HEK293 (cell line): ENCODE measurements at regions not wholly inside any gene's neighbourhood (a gene's known extent, or its start where the extent isn't known, plus 50 kb on each side); places are given as distances from the start of the nearest gene placed in this dataset.

Source experiments
- CTCF ChIA-PET: fragments of 350-600 bp; formaldehyde crosslinking; extraction: SDS; loops from one replicate; lab custom pipeline; 2021; ENCODE audit warnings: antibody characterized with exemption; lab: Yijun Ruan, JAX
- POLR2A ChIA-PET: fragments of 300-600 bp; formaldehyde crosslinking; extraction: SDS; loops from one replicate; lab custom pipeline; 2020; ENCODE audit warnings: antibody characterized with exemption, inconsistent platforms; lab: Yijun Ruan, JAX
- H3K27ac ChIP-seq: fragments of 200-500 bp; sonication (Bioruptor generic); 2 replicates; pipeline ENCODE4 v1.5.1; 2014; ENCODE audit warnings: low read depth, low read length, control low read depth, inconsistent platforms; ENCODE audit errors: extremely low read depth
- H3K36me3 ChIP-seq, 2 experiments: fragments of 200-500 bp in 1 of 2; sonication (Bioruptor generic) in 1 of 2; 1 replicate in 1 of 2; 2 replicates in 1 of 2; pipeline ENCODE4 v1.5.1; 2014 to 2017; ENCODE audit warnings: inconsistent platforms in 2 of 2, low read length in 2 of 2; ENCODE audit not compliant: control insufficient read depth in 2 of 2, insufficient read depth in 1 of 2
- H3K4me1 ChIP-seq: fragments of 200-500 bp; sonication (Bioruptor generic); 2 replicates; pipeline ENCODE4 v1.5.1; 2014; ENCODE audit warnings: mild to moderate bottlenecking, low read length, inconsistent platforms; ENCODE audit not compliant: control insufficient read depth, insufficient read depth
- H3K4me3 ChIP-seq: 2 replicates; pipeline ENCODE4 v1.5.1; 2011; ENCODE audit warnings: low read depth, mild to moderate bottlenecking, control low read depth, low read length, moderate library complexity
- H3K9me3 ChIP-seq: fragments of 200-500 bp; sonication (Bioruptor generic); 2 replicates; pipeline ENCODE4 v1.5.1; 2014; ENCODE audit warnings: low read depth, low read length, inconsistent platforms; ENCODE audit not compliant: control insufficient read depth, insufficient read depth
- BCL11B ChIP-seq: fragments of 450-650 bp; formaldehyde crosslinking; IDR thresholded peaks from 2 replicates; pipeline ENCODE4 v1.5.1; 2016; ENCODE audit warnings: low read depth, missing biosample characterization, missing genetic modification characterization
- FEZF1 ChIP-seq: fragments of 450-650 bp; formaldehyde crosslinking; IDR thresholded peaks from 2 replicates; pipeline ENCODE4 v1.5.1; 2016; ENCODE audit warnings: missing biosample characterization, missing genetic modification characterization
- HOXA7 ChIP-seq: sonication (generic); formaldehyde crosslinking; IDR thresholded peaks from 2 replicates; pipeline ENCODE4 v1.8.1; 2022; ENCODE audit warnings: missing genetic modification reagents, borderline replicate concordance
- KLF10 ChIP-seq: fragments of 450-650 bp; IDR thresholded peaks from 2 replicates; pipeline ENCODE4 v1.5.1; 2018; ENCODE audit warnings: missing biosample characterization, mild to moderate bottlenecking, missing genetic modification characterization
- MEIS1 ChIP-seq: sonication (generic); formaldehyde crosslinking; IDR thresholded peaks from 2 replicates; pipeline ENCODE4 v1.8.1; 2022; ENCODE audit warnings: missing genetic modification reagents, mild to moderate bottlenecking, borderline replicate concordance
- WT1 ChIP-seq: fragments of 450-650 bp; formaldehyde crosslinking; IDR thresholded peaks from 2 replicates; pipeline ENCODE4 v1.5.1; 2016; ENCODE audit warnings: missing biosample characterization, missing genetic modification characterization
- YY1 ChIP-seq: fragments of 450-650 bp; formaldehyde crosslinking; IDR thresholded peaks from 2 replicates; pipeline ENCODE4 v1.5.1; 2018; ENCODE audit warnings: missing biosample characterization, missing genetic modification characterization
- ZBTB7A ChIP-seq: fragments of 450-650 bp; formaldehyde crosslinking; IDR thresholded peaks from 2 replicates; pipeline ENCODE4 v1.5.1; 2016; ENCODE audit warnings: low read depth, missing biosample characterization, missing genetic modification characterization
- ZFP41 ChIP-seq: fragments of 450-650 bp; formaldehyde crosslinking; IDR thresholded peaks from 2 replicates; pipeline ENCODE4 v1.5.1; 2016; ENCODE audit warnings: missing biosample characterization, missing genetic modification characterization, borderline replicate concordance
- ZNF10 ChIP-seq: fragments of 450-650 bp; formaldehyde crosslinking; IDR thresholded peaks from 2 replicates; pipeline ENCODE4 v1.5.1; 2017; ENCODE audit warnings: missing biosample characterization, missing genetic modification characterization
- ZNF114 ChIP-seq: fragments of 450-650 bp; formaldehyde crosslinking; IDR thresholded peaks from 2 replicates; pipeline ENCODE4 v1.5.0; 2017; ENCODE audit warnings: missing biosample characterization, missing genetic modification characterization
- ZNF140 ChIP-seq: fragments of 450-650 bp; formaldehyde crosslinking; IDR thresholded peaks from 2 replicates; pipeline ENCODE4 v1.5.1; 2016; ENCODE audit warnings: missing biosample characterization, missing genetic modification characterization
- ZNF155 ChIP-seq: fragments of 450-650 bp; formaldehyde crosslinking; IDR thresholded peaks from 2 replicates; pipeline ENCODE4 v1.5.1; 2016; ENCODE audit warnings: missing biosample characterization, missing genetic modification characterization
- ZNF175 ChIP-seq: fragments of 450-650 bp; formaldehyde crosslinking; IDR thresholded peaks from 2 replicates; pipeline ENCODE4 v1.5.1; 2016; ENCODE audit warnings: missing biosample characterization, missing genetic modification characterization
- ZNF184 ChIP-seq: fragments of 450-650 bp; IDR thresholded peaks from 2 replicates; pipeline ENCODE4 v1.5.1; 2018; ENCODE audit warnings: missing biosample characterization, mild to moderate bottlenecking, missing genetic modification characterization
- ZNF274 ChIP-seq, 2 experiments: fragments of 200-500 bp in 1 of 2; fragments of 450-650 bp in 1 of 2; sonication (Bioruptor generic) in 1 of 2; formaldehyde crosslinking in 1 of 2; IDR thresholded peaks; 2 replicates each; pipeline versions ENCODE4 v1.5.1 to v1.6.1; 2014 to 2016; ENCODE audit warnings: borderline replicate concordance in 1 of 2, inconsistent platforms in 1 of 2, low read length in 1 of 2, missing biosample characterization in 1 of 2, missing genetic modification characterization in 1 of 2
- ZNF341 ChIP-seq: fragments of 450-650 bp; formaldehyde crosslinking; IDR thresholded peaks from 2 replicates; pipeline ENCODE4; 2016; ENCODE audit warnings: low read depth, missing biosample characterization, missing genetic modification characterization
- ZNF350 ChIP-seq: fragments of 450-650 bp; formaldehyde crosslinking; IDR thresholded peaks from 2 replicates; pipeline ENCODE4 v1.5.0; 2017; ENCODE audit warnings: missing biosample characterization, mild to moderate bottlenecking, missing genetic modification characterization
- ZNF423 ChIP-seq: fragments of 450-650 bp; formaldehyde crosslinking; IDR thresholded peaks from 2 replicates; pipeline ENCODE4 v1.5.1; 2016; ENCODE audit warnings: missing biosample characterization, missing genetic modification characterization
- ZNF548 ChIP-seq: fragments of 450-650 bp; formaldehyde crosslinking; IDR thresholded peaks from 2 replicates; pipeline ENCODE4 v1.5.1; 2016; ENCODE audit warnings: missing biosample characterization, missing genetic modification characterization
- ZNF580 ChIP-seq: fragments of 450-650 bp; formaldehyde crosslinking; IDR thresholded peaks from 2 replicates; pipeline ENCODE4 v1.5.1; 2016; ENCODE audit warnings: missing biosample characterization, missing genetic modification characterization
- ZNF610 ChIP-seq: fragments of 450-650 bp; formaldehyde crosslinking; IDR thresholded peaks from 2 replicates; pipeline ENCODE4 v1.5.1; 2016; ENCODE audit warnings: missing biosample characterization, missing genetic modification characterization, borderline replicate concordance
- ZNF621 ChIP-seq: fragments of 450-650 bp; formaldehyde crosslinking; IDR thresholded peaks from 2 replicates; pipeline ENCODE4 v1.5.1; 2017; ENCODE audit warnings: missing biosample characterization, missing genetic modification characterization
- ZNF639 ChIP-seq: fragments of 450-650 bp; formaldehyde crosslinking; IDR thresholded peaks from 2 replicates; pipeline ENCODE4 v1.5.1; 2016; ENCODE audit warnings: missing biosample characterization, missing genetic modification characterization
- ZNF704 ChIP-seq: fragments of 450-650 bp; formaldehyde crosslinking; IDR thresholded peaks from 2 replicates; pipeline ENCODE4 v1.5.1; 2016; ENCODE audit warnings: missing biosample characterization, missing genetic modification characterization
- ZNF707 ChIP-seq: fragments of 450-650 bp; formaldehyde crosslinking; IDR thresholded peaks from 2 replicates; pipeline ENCODE4 v1.5.1; 2016; ENCODE audit warnings: missing biosample characterization, missing genetic modification characterization
- ZNF776 ChIP-seq: fragments of 450-650 bp; formaldehyde crosslinking; IDR thresholded peaks from 2 replicates; pipeline ENCODE4 v1.5.0; 2017; ENCODE audit warnings: missing biosample characterization, missing genetic modification characterization, borderline replicate concordance
- ZNF785 ChIP-seq: fragments of 450-650 bp; formaldehyde crosslinking; IDR thresholded peaks from 2 replicates; pipeline ENCODE4 v1.5.1; 2016; ENCODE audit warnings: missing biosample characterization, missing genetic modification characterization
- ZSCAN23 ChIP-seq: fragments of 450-650 bp; formaldehyde crosslinking; IDR thresholded peaks from 2 replicates; pipeline ENCODE4 v1.5.1; 2016; ENCODE audit warnings: missing biosample characterization, missing genetic modification characterization
- TF ChIP-seq, protein P1 (sequence below): fragments of 450-650 bp; formaldehyde crosslinking; IDR thresholded peaks from 2 replicates; pipeline ENCODE4 v1.5.1; 2016; ENCODE audit warnings: missing biosample characterization, missing genetic modification characterization

DNA sequence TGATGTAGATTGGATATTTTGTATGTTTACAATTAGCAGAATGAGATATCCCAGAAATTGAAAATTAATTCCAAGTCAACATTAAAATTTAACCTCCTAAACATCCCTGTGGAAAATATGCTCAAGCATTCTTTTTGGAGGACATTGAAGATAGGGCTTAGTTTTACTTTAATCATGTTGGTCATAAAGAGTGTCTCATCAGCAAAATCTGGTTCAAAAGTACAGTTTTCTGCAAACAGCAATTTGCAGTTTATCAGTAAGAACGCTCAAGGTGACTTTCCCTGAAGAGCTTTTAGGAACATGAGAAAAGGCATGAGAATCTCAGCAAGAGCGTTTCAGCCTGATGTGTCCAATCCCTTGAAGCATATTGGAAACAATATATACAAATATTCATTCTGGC lies 889.8 kb downstream of the CENPC start:
- H3K4me3 ChIP-seq: no peak overlapping the region
- H3K27ac ChIP-seq: no peak overlapping the region
- POLR2A ChIA-PET: no interaction called here
- no peaks in the 10 kb centered on the region for H3K4me1 ChIP-seq
- H3K9me3 ChIP-seq: no peaks in the 10 kb centered on the region
- no peaks in the 10 kb centered on the region for H3K36me3 ChIP-seq
- TF ChIP-seq ZNF184 (tag by site-specific recombination): no peak
- TF ChIP-seq ZNF610 (tag by site-specific recombination): no peak
- TF ChIP-seq HOXA7 (CRISPR knock-in tag): no peak
- TF ChIP-seq, protein P1, sequence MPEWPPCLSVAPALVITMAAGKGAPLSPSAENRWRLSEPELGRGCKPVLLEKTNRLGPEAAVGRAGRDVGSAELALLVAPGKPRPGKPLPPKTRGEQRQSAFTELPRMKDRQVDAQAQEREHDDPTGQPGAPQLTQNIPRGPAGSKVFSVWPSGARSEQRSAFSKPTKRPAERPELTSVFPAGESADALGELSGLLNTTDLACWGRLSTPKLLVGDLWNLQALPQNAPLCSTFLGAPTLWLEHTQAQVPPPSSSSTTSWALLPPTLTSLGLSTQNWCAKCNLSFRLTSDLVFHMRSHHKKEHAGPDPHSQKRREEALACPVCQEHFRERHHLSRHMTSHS (tag by site-specific recombination): no peak
- TF ChIP-seq ZNF776 (tag by site-specific recombination): no peak
- no peak for TF ChIP-seq ZNF548
- TF ChIP-seq ZNF10: no peak
- TF ChIP-seq WT1 (tag by site-specific recombination): no peak
- TF ChIP-seq ZNF580: no peak
- TF ChIP-seq ZNF423 (tag by site-specific recombination): no peak
- TF ChIP-seq ZBTB7A: no peak
- TF ChIP-seq FEZF1: no peak
- no peak for TF ChIP-seq ZSCAN23
- no peak for TF ChIP-seq ZNF621
- TF ChIP-seq ZNF341 (tag by site-specific recombination): no peak
- no peak for TF ChIP-seq ZNF114 (tag by site-specific recombination)
- TF ChIP-seq, all 188 proteins: peak for 0
- CTCF ChIA-PET: no interaction called here

DNA sequence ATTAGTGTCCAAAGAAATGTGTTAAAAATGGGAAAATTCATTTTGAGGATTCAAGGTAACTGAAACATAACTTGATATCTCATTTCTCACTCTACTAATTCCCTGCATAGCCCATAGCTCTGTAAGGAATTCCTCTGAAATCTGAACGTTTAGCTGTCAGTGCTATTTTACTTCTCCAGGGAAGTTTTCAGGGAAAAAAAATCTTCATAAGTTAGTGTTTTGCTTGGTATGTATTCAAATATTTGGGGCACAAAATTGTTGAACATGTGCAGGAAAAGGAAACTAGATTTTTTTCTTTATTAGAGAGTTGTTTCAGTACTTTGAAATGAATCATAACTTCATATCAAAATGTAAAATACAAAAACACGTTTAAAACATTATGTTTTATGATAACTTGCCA lies 891.4 kb downstream of the CENPC start:
- H3K4me1 ChIP-seq: no peaks in the 10 kb centered on the region
- H3K9me3 ChIP-seq: no peaks in the 10 kb centered on the region
- no peak overlapping the region for H3K27ac ChIP-seq
- H3K4me3 ChIP-seq: no peak overlapping the region
- ChIA-PET CTCF (no interaction called here), POLR2A (no interaction called here)
- TF ChIP-seq ZNF175 (tag by site-specific recombination) (no peak), ZNF704 (tag by site-specific recombination) (no peak), YY1 (tag by site-specific recombination) (no peak), ZNF155 (tag by site-specific recombination) (no peak), ZNF140 (no peak), ZNF707 (tag by site-specific recombination) (no peak), KLF10 (tag by site-specific recombination) (no peak), ZFP41 (tag by site-specific recombination) (no peak), ZNF350 (tag by site-specific recombination) (no peak)
- H3K36me3 ChIP-seq: no peaks in the 10 kb centered on the region

- no peak overlapping the region for H3K4me3 ChIP-seq
- H3K4me1 ChIP-seq: no peaks in the 10 kb centered on the region
- H3K36me3 ChIP-seq: no peaks in the 10 kb centered on the region
- no peaks in the 10 kb centered on the region for H3K9me3 ChIP-seq
- H3K27ac ChIP-seq: no peak overlapping the region
- TF ChIP-seq MEIS1 (CRISPR knock-in tag): no peak
- TF ChIP-seq ZNF785: no peak
- no peak for TF ChIP-seq ZNF639 (tag by site-specific recombination)
- no peak for TF ChIP-seq ZNF274 (IDR thresholded peaks at IDR 0.05; ENCODE audit: low read length)
- TF ChIP-seq ZNF274 (tag by site-specific recombination; IDR thresholded peaks at IDR 0.05; ENCODE audit: borderline replicate concordance): no peak
- TF ChIP-seq BCL11B (tag by site-specific recombination): no peak
- POLR2A ChIA-PET: no interaction called here
- CTCF ChIA-PET: no interaction called here
These were observed 896.1 kb downstream of the CENPC start for GRCh38 chr4:66649236-66649635.
